BE2C (cell line): ENCODE measurements at regions not wholly inside any gene's neighbourhood (a gene's known extent, or its start where the extent isn't known, plus 50 kb on each side); places are given as distances from the start of the nearest gene placed in this dataset.

Experiments
- DNase-seq: peaks from one replicate; pipeline ENCODE4 v3.0.0-alpha.2; 2020
- H3K27me3 ChIP-seq: fragments of 250-450 bp; sonication (Bioruptor Pico); 2 replicates; pipeline ENCODE4 v1.5.1; 2020; ENCODE audit warnings: mild to moderate bottlenecking
- H3K36me3 ChIP-seq: fragments of 250-450 bp; sonication (Bioruptor Pico); 2 replicates; pipeline ENCODE4 v1.5.1; 2020; ENCODE audit warnings: mild to moderate bottlenecking
- H3K4me1 ChIP-seq: fragments of 250-450 bp; sonication (Bioruptor Pico); 2 replicates; pipeline ENCODE4 v1.5.1; 2020
- H3K4me3 ChIP-seq: 2 replicates; pipeline ENCODE4 v1.5.1; 2011; ENCODE audit warnings: low read depth, low read length
- H3K9me3 ChIP-seq: fragments of 250-450 bp; sonication (Bioruptor Pico); 2 replicates; pipeline ENCODE4 v1.5.1; 2020
- CTCF ChIP-seq: IDR thresholded peaks from 2 replicates; pipeline ENCODE4 v1.5.1; 2012; ENCODE audit warnings: mild to moderate bottlenecking, low read depth, low read length

GRCh38 chr18:72063001-72063400, 481.1 kb downstream of the CBLN2 start:
- no peaks in the 10 kb centered on the region for H3K27me3 ChIP-seq
- DNase-seq, result no peak
- H3K4me1 ChIP-seq, result no peaks in the 10 kb centered on the region
- H3K4me3 ChIP-seq, result no peak overlapping the region
- H3K9me3 ChIP-seq, result no peaks in the 10 kb centered on the region
- no peaks in the 10 kb centered on the region for H3K36me3 ChIP-seq
- no peak for TF ChIP-seq CTCF

- DNase-seq, result no peak
- no peak for TF ChIP-seq CTCF
Measured at GRCh38 chr18:72058851-72059250, 485.3 kb downstream of the CBLN2 start.

DNA sequence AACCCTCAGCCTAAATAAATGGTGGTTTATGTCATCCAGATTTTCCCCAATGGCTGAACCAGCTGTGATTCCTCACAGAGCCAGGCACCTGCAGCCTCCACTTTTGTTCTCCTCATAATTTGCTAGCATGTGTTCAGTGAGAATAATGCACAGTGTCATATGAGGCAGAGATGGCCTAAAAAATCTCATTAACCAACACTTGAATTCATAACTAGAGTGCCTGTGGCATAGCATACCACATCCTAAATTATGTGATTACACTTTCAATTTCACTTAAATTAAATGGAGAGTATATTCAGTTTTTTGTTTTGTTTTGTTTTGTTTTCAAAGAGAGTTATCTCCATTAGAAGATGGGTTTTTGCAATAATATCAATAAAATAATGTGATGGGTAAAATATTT, 488.0 kb downstream of the CBLN2 start:
- no peaks in the 10 kb centered on the region for H3K4me1 ChIP-seq
- no peak for TF ChIP-seq CTCF
- H3K9me3 ChIP-seq, result no peaks in the 10 kb centered on the region
- H3K27me3 ChIP-seq, result no peaks in the 10 kb centered on the region
- DNase-seq, result no peak
- no peaks in the 10 kb centered on the region for H3K36me3 ChIP-seq
- H3K4me3 ChIP-seq, result no peak overlapping the region

More at GRCh38 chr18:72058851-72059250, 485.3 kb downstream of the CBLN2 start:
- H3K4me3 ChIP-seq, result no peak overlapping the region
- no peaks in the 10 kb centered on the region for H3K27me3 ChIP-seq
- H3K36me3 ChIP-seq, result no peaks in the 10 kb centered on the region
- H3K4me1 ChIP-seq, result no peaks in the 10 kb centered on the region
- H3K9me3 ChIP-seq, result no peaks in the 10 kb centered on the region

- DNase-seq, result no peak
- Histone ChIP-seq H3K9me3 (no peaks in the 10 kb centered on the region), H3K4me3 (no peak overlapping the region), H3K4me1 (no peaks in the 10 kb centered on the region), H3K27me3 (no peaks in the 10 kb centered on the region), H3K36me3 (no peaks in the 10 kb centered on the region)
- no peak for TF ChIP-seq CTCF
Measured at GRCh38 chr18:72041313-72042032, 502.7 kb downstream of the CBLN2 start.

GRCh38 chr18:72013427-72013850, 530.7 kb downstream of the CBLN2 start:
- no peak overlapping the region for H3K4me3 ChIP-seq
- H3K36me3 ChIP-seq, result no peaks in the 10 kb centered on the region
- no peaks in the 10 kb centered on the region for H3K4me1 ChIP-seq
- no peak for DNase-seq
- TF ChIP-seq CTCF, result no peak
- no peaks in the 10 kb centered on the region for H3K27me3 ChIP-seq
- H3K9me3 ChIP-seq, result no peaks in the 10 kb centered on the region

DNA sequence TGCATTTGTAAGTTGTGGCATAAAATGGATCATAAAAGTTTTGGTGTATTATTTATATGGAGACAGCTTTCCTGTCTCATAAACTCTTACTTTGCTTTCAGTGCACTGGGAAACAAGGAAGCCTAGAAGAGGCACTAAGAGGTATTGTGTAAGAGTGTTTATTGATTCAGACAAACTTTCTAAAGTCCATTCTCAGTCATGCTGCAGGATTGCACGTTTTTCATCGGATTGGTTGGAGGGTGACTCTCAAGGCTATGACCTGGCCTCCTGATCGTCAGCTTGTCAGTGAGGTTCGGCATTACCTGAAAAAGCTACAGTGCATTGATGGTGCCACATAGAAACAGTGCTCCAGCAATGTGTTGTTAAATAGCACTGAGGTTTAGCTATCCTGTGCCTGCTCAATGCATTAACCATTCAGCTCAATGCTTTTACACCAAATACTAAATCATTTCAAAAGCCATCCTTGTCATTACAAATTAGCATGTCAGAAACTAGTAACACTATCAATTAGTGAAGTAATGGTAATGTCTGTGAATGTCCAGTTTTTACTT, 545.5 kb downstream of the CBLN2 start:
- H3K36me3 ChIP-seq, result no peaks in the 10 kb centered on the region
- TF ChIP-seq CTCF, result no peak
- H3K9me3 ChIP-seq, result no peaks in the 10 kb centered on the region
- no peak overlapping the region for H3K4me3 ChIP-seq
- no peaks in the 10 kb centered on the region for H3K4me1 ChIP-seq
- no peak for DNase-seq
- no peaks in the 10 kb centered on the region for H3K27me3 ChIP-seq
